Aorta (tissue), 5 donors: ENCODE measurements at regions not wholly inside any gene's neighbourhood (a gene's known extent, or its start where the extent isn't known, plus 50 kb on each side); places are given as distances from the start of the nearest gene placed in this dataset.
A peak's percentile ranks its signal among the peaks of the same experiment; 100 is the strongest.
"Not testable (repeated sequence)": the region's sequence is repeated elsewhere in the genome, so short reads cannot be mapped to it uniquely, and the experiment has no call there.

Source experiments
- ATAC-seq: fragments of 200-7000 bp; cut with Tn5 transposase; one replicate; pipeline ENCODE4 v1.9.1; 2022; ENCODE audit warnings: moderate library complexity; ENCODE audit not compliant: low FRiP score
- DNase-seq, 2 donors: peaks; one replicate each; pipeline ENCODE4 v3.0.0-alpha.2; 2020
- H3K27ac ChIP-seq, 2 donors: one replicate each; pipeline ENCODE4 v1.5.1; 2013; ENCODE audit warnings: low read length in 2 of 2, mild to moderate bottlenecking in 2 of 2, moderate library complexity in 2 of 2, control low read depth in 1 of 2, inconsistent platforms in 1 of 2, low read depth in 1 of 2
- H3K27me3 ChIP-seq, 2 donors: one replicate each; pipeline ENCODE4 v1.6.1; 2013; ENCODE audit warnings: control low read depth in 1 of 2, low read length in 1 of 2, mild to moderate bottlenecking in 1 of 2, moderate library complexity in 1 of 2; ENCODE audit not compliant: insufficient read depth in 2 of 2, control insufficient read depth in 1 of 2
- H3K36me3 ChIP-seq, 2 donors: one replicate each; pipeline ENCODE4 v1.6.1; 2013; ENCODE audit warnings: control low read depth in 1 of 2, low read length in 1 of 2, mild to moderate bottlenecking in 1 of 2; ENCODE audit not compliant: insufficient read depth in 2 of 2, control insufficient read depth in 1 of 2
- H3K4me1 ChIP-seq, 2 donors: one replicate each; pipeline ENCODE4 v1.6.1; 2013; ENCODE audit warnings: low read length in 2 of 2, control low read depth in 1 of 2, mild to moderate bottlenecking in 1 of 2, moderate library complexity in 1 of 2; ENCODE audit not compliant: insufficient read depth in 2 of 2, control insufficient read depth in 1 of 2
- H3K4me3 ChIP-seq, 2 donors: one replicate each; pipeline ENCODE4 v1.5.1; 2013; ENCODE audit warnings: low read length in 2 of 2, control low read depth in 1 of 2, mild to moderate bottlenecking in 1 of 2
- H3K9me3 ChIP-seq: one replicate; pipeline ENCODE4 v1.6.1; 2013; ENCODE audit warnings: mild to moderate bottlenecking, low read length; ENCODE audit not compliant: control insufficient read depth
- WGBS, 2 donors: extraction: QIAGEN DNeasy Blood & Tissue Kit; methylation state at CpG; one replicate each; pipeline ENCODE4 v1.1.7; 2013; 5-methylcytosine and 5-hydroxymethylcytosine counted together
- intact Hi-C, 2 donors: fragments of 100-400 bp; cut with DNase I; formaldehyde crosslinking; loops; one replicate each; pipeline versions ENCODE4 v1.14.2 to v1.15.0; 2022
- donor health status: healthy with polysubstance abuse.
- donor health status: Bipolar disorder and iron deficiency.
- donor health status: DM: no; HTN: no; CAD: no.
- donor health status: DM: no; HTN: no; CAD: no.
- donor health status: DM: yes; HTN: yes; CAD: no.

DNA sequence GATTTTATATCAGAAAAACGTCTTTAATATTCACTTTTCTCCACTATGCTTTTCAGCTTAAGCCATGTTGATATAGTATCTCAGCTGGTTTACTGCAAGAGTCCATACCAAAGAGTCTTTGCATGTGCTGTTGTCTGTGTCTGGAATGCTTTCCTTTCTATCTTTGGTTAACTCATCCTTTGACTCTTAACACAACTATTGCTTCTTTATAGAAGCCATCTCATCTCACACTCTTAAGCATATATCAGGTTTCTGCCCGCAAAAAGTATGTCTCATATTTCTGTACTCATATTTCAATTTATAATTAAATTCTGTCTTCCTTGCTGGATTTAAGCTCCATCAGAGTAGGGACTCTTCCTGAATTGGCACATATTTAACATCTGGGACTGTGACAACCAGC lies 220.9 kb upstream of the KCNK2 start:
- H3K27me3 ChIP-seq = no peaks in the 10 kb centered on the region
- no peak for ATAC-seq
- 51 to 59% methylated on average over 2 of the region's 2 CpGs for WGBS, 2 donors
- H3K4me3 ChIP-seq = no peak overlapping the region
- no peak overlapping the region for H3K27ac ChIP-seq
- no peaks in the 10 kb centered on the region for H3K9me3 ChIP-seq
- no peak for DNase-seq
- intact Hi-C loops = no loop called here
- no peaks in the 10 kb centered on the region for H3K36me3 ChIP-seq
- H3K4me1 ChIP-seq = no peaks in the 10 kb centered on the region

DNA sequence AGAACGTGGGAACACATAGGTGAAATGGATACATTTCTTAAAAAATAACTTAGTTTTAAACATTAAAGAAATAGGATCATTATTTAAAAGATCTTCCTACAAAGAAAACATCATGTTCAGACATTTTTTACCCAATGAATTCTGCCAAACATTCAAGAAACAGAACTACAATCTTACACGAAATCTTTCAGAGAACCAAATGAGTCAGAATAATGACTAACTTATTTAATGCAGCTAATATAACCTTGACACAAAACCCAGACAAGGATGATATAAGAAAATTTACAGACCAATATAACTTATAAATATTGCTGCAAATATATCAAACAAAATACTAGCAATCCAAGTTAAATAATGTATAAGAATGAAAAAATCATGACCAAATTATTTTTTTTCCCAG lies 220.1 kb upstream of the KCNK2 start:
- no peak for ATAC-seq
- Histone ChIP-seq H3K36me3 (no peaks in the 10 kb centered on the region), H3K4me1 (no peaks in the 10 kb centered on the region), H3K27me3 (no peaks in the 10 kb centered on the region), H3K4me3 (no peak overlapping the region), H3K27ac (no peak overlapping the region), H3K9me3 (no peaks in the 10 kb centered on the region)
- intact Hi-C loops = no loop called here
- WGBS, 2 donors = 40 to 47% methylated on average over 2 of the region's 2 CpGs
- DNase-seq = no peak

DNA sequence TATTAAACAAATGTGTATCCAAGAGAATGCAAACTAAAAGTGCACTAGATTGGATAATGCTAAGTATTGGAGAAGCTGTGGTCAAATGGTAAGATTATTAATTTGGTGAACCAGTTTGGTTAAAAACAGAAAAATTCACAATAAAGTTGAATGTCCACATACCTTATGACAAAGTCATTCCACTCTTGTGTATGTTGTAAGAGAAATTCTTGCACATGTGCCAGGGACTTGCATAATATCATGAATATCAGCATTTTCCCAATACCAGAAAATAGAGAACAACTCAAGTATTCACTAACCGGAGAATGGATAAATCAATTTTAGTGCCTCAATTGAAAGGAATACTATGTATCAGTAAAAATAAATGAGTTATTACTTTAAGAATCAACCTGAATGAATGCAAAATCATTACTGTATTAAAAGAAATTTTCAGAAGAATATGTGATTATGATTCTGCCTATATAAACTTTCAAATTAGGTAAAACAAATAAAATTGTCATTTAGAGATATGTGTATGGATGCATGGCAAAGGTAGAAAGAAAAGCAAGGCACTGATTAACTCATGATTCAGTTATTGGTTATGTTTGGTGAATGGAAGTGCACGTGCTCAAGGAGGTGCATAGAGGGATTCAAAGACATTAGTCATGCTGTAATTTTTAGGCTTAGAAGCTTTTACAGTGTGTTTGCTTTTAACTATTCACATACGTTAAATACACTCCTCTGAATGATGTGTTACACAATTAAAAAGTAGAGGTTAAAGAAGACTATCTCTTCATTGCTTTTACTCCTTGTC lies 217.4 kb upstream of the KCNK2 start:
- Histone ChIP-seq H3K36me3 (no peaks in the 10 kb centered on the region), H3K4me3 (no peak overlapping the region), H3K9me3 (no peaks in the 10 kb centered on the region), H3K4me1 (no peaks in the 10 kb centered on the region), H3K27me3 (no peaks in the 10 kb centered on the region), H3K27ac (no peak overlapping the region)
- intact Hi-C loops = no loop called here
- no peak for DNase-seq
- WGBS, 2 donors = 75% methylated on average over 3 of the region's 3 CpGs
- ATAC-seq = no peak

DNA sequence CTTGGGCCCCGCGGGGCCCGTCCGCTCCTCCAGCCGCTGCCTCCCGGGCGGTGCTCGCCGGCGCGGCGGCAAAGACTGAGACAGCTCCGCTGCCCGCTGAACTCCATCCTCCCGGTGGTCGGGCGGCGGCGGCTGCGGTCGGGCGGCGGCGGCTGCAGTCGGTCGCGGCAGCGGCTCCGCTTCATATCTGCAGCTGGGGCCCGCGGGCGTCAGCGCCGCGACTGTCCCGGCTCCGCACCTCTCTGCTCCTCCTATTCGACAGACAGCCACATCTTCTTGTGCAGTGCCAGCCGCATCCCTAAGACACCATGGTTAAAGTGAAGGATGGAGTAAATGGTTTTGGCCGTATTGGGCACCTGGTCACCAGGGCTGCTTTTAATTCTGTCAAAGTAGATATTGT lies 212.1 kb upstream of the KCNK2 start:
- peak in 1 of 2 donors; percentile 64 for DNase-seq
- H3K4me3 ChIP-seq, H3K36me3 ChIP-seq, ATAC-seq, H3K27ac ChIP-seq, H3K4me1 ChIP-seq, H3K9me3 ChIP-seq, H3K27me3 ChIP-seq, intact Hi-C loops: not testable (repeated sequence)
- 97% methylated on average over 33 to 40 of the region's 40 CpGs for WGBS, 2 donors

DNA sequence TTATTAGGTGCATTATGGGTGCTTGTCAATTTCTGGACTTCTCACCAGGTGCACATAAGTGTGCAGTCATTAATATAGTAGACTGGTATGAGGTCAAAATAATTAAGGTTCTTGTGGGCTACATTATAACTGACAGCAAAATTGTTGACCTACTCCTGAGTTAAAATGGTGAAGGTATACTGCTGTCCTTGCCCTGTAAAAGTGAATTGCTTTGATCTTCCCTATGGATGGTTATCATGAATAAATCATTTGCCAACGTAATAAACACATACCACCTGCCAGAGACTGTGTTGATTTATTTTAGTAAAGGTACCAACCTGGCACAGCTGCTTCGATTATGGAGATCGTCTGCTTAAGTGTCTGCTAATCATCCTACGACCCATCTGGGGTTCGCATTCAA lies 201.6 kb upstream of the KCNK2 start:
- Histone ChIP-seq H3K27ac (no peak overlapping the region), H3K27me3 (no peaks in the 10 kb centered on the region), H3K36me3 (no peaks in the 10 kb centered on the region), H3K4me1 (no peaks in the 10 kb centered on the region), H3K9me3 (no peaks in the 10 kb centered on the region), H3K4me3 (no peak overlapping the region)
- DNase-seq (no peak), ATAC-seq (no peak)
- intact Hi-C loops = no loop called here
- 82 to 83% methylated on average over 5 of the region's 5 CpGs for WGBS, 2 donors

DNA sequence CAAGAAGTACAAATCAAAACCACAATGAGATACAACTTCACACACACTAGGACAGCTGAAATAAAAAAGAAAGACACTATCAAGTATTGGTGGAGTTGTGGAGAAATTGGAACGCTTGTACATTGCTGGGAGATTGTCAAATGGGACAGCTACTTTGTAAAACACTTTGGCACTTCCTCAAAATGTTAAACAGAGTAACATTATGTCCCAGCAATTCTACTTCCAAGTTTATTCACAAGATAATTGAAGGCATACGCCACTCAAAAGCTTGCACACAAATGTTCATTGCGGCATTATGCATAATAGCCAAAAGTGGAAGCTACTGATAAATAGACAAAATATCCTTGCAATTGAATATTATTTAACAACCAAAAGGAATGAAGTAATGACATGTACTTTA lies 199.9 kb upstream of the KCNK2 start:
- no peak for DNase-seq
- H3K27ac ChIP-seq = no peak overlapping the region
- intact Hi-C loops = no loop called here
- no peaks in the 10 kb centered on the region for H3K9me3 ChIP-seq
- WGBS, 2 donors = 85 to 86% methylated on average over 3 of the region's 3 CpGs
- H3K27me3 ChIP-seq = no peaks in the 10 kb centered on the region
- ATAC-seq = no peak
- no peaks in the 10 kb centered on the region for H3K36me3 ChIP-seq
- no peaks in the 10 kb centered on the region for H3K4me1 ChIP-seq
- no peak overlapping the region for H3K4me3 ChIP-seq

DNA sequence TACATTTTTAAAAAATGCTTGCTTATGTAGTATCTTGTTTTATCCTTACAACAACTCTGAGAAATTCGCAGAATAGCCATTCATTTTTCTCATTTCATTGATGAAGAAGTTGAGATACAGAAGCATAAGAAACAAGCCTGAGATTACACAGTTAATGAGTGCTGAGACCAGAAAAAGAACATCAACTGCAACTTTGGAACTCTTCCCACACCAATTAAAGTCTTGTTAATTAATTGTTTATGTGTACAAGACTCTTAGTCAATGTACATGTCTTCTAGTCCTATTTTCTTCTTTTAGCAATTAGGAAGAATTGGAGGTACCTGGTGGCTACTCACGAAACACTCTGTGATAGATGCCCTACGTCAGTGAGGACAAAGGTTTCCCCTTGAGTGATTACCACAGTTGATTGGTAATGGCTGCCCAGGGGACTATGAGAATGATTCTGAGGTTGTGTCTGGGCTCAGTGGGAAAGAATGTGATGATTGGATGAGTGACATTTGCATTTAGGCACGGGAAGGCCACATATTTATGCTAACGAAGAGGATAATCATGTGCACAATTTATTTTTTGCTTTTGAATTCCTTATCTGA lies 187.4 kb upstream of the KCNK2 start:
- DNase-seq = no peak
- Histone ChIP-seq H3K4me1 (no peaks in the 10 kb centered on the region), H3K27ac (no peak overlapping the region), H3K9me3 (no peaks in the 10 kb centered on the region), H3K4me3 (no peak overlapping the region), H3K36me3 (no peaks in the 10 kb centered on the region), H3K27me3 (no peaks in the 10 kb centered on the region)
- ATAC-seq = no peak
- WGBS, 2 donors = 38 to 39% methylated on average over 5 of the region's 5 CpGs
- intact Hi-C loops = no loop called here

DNA sequence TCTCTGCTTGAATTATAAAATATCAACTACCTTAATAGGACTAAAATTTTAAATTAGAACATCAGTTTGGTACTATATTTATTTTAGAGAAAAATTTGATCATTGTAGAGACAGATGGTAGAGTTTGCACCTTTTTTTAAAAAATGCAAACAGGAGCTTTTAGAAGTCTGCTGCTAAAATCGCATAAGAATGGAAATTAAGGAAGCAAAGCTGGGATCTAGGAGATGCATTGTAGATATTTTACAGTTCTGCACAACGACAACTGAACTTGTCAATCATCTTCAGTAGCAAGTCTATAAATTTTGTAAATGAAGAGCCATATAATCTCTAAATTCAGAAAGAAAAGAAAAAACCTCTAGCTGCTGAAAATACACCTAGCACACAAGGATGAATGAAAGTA lies 185.6 kb upstream of the KCNK2 start:
- ATAC-seq = no peak
- Histone ChIP-seq H3K4me1 (no peaks in the 10 kb centered on the region), H3K36me3 (no peaks in the 10 kb centered on the region), H3K9me3 (no peaks in the 10 kb centered on the region), H3K27ac (no peak overlapping the region), H3K4me3 (no peak overlapping the region), H3K27me3 (no peaks in the 10 kb centered on the region)
- intact Hi-C loops = no loop called here
- no peak for DNase-seq
- 76 to 79% methylated on average over 2 of the region's 2 CpGs for WGBS, 2 donors

DNA sequence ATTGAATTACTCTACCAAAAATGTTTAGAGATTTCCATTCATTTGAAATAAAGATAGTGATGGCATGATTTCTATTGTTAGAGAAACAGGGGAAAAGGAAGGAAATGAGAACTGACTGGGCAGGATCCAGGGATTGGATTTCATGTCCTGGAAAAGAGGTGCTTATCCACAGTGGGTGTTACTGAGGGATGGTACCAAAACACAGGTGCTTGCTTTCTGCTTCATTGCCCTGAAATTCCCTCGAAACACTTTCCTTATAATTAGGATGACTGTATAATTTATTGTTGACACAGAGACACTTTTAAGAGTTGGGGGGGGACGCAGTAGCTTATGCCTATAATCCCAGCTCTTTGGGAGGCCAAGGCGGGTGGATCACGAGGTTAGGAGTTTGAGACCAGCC lies 185.0 kb upstream of the KCNK2 start:
- Histone ChIP-seq H3K27ac (no peak overlapping the region), H3K9me3 (no peaks in the 10 kb centered on the region), H3K36me3 (no peaks in the 10 kb centered on the region), H3K4me3 (no peak overlapping the region), H3K4me1 (no peaks in the 10 kb centered on the region), H3K27me3 (no peaks in the 10 kb centered on the region)
- intact Hi-C loops = no loop called here
- no peak for ATAC-seq
- WGBS, 2 donors = 79 to 80% methylated on average over 4 of the region's 4 CpGs
- DNase-seq = no peak
